WERI-Rb-1 (cell line): ENCODE measurements at regions not wholly inside any gene's neighbourhood (a gene's known extent, or its start where the extent isn't known, plus 50 kb on each side); places are given as distances from the start of the nearest gene placed in this dataset.

Experiments used
- DNase-seq: peaks from one replicate; pipeline ENCODE4 v3.0.0-alpha.2; 2020
- H3K27ac ChIP-seq: fragments of 250-450 bp; sonication (Bioruptor Pico); 2 replicates; pipeline ENCODE4 v1.5.1; 2020; ENCODE audit warnings: mild to moderate bottlenecking, moderate library complexity
- H3K27me3 ChIP-seq: fragments of 250-450 bp; sonication (Bioruptor Pico); 2 replicates; pipeline ENCODE4 v1.5.1; 2021; ENCODE audit warnings: mild to moderate bottlenecking, low read depth, moderate library complexity; ENCODE audit not compliant: insufficient read depth, severe bottlenecking
- H3K36me3 ChIP-seq: fragments of 250-450 bp; sonication (Bioruptor Pico); 2 replicates; pipeline ENCODE4 v1.5.1; 2020; ENCODE audit warnings: mild to moderate bottlenecking, moderate library complexity
- H3K4me3 ChIP-seq: 2 replicates; pipeline ENCODE4 v1.5.1; 2011; ENCODE audit warnings: low read depth, mild to moderate bottlenecking, control low read depth, low read length
- H3K9me3 ChIP-seq: fragments of 250-450 bp; sonication (Bioruptor Pico); 2 replicates; pipeline ENCODE4 v1.5.1; 2021; ENCODE audit warnings: mild to moderate bottlenecking, moderate library complexity; ENCODE audit not compliant: severe bottlenecking
- CTCF ChIP-seq: IDR thresholded peaks from 2 replicates; pipeline ENCODE4 v1.5.1; 2011; ENCODE audit warnings: low read depth, mild to moderate bottlenecking, control low read depth, inconsistent platforms, low read length

- Histone ChIP-seq H3K27ac (no peak overlapping the region), H3K27me3 (no peaks in the 10 kb centered on the region), H3K4me3 (no peak overlapping the region), H3K36me3 (no peaks in the 10 kb centered on the region), H3K9me3 (no peaks in the 10 kb centered on the region)
- DNase-seq: no peak
- no peak for TF ChIP-seq CTCF
Observed at GRCh38 chr14:28656704-28657255, 109.8 kb upstream of the FOXG1 start.

GRCh38 chr14:28661171-28661772 is 105.3 kb upstream of the FOXG1 start:
- H3K9me3 ChIP-seq: no peaks in the 10 kb centered on the region
- no peaks in the 10 kb centered on the region for H3K27me3 ChIP-seq
- H3K36me3 ChIP-seq: no peaks in the 10 kb centered on the region
- no peak overlapping the region for H3K27ac ChIP-seq
- no peak for TF ChIP-seq CTCF
- no peak overlapping the region for H3K4me3 ChIP-seq
- DNase-seq: no peak

- no peak for DNase-seq
- no peak overlapping the region for H3K27ac ChIP-seq
- H3K9me3 ChIP-seq: no peaks in the 10 kb centered on the region
- TF ChIP-seq CTCF: no peak
- no peaks in the 10 kb centered on the region for H3K36me3 ChIP-seq
- no peaks in the 10 kb centered on the region for H3K27me3 ChIP-seq
- no peak overlapping the region for H3K4me3 ChIP-seq
Observed at GRCh38 chr14:28666961-28667360, 99.6 kb upstream of the FOXG1 start.

- no peak overlapping the region for H3K27ac ChIP-seq
- H3K4me3 ChIP-seq: no peak overlapping the region
- no peak for TF ChIP-seq CTCF
- H3K27me3 ChIP-seq: no peaks in the 10 kb centered on the region
- DNase-seq: no peak
- no peaks in the 10 kb centered on the region for H3K36me3 ChIP-seq
- H3K9me3 ChIP-seq: no peaks in the 10 kb centered on the region
Observed at GRCh38 chr14:28671425-28671824, 95.2 kb upstream of the FOXG1 start.

GRCh38 chr14:28673056-28673455 is 93.5 kb upstream of the FOXG1 start:
- DNase-seq: no peak
- Histone ChIP-seq H3K27ac (no peak overlapping the region), H3K36me3 (no peaks in the 10 kb centered on the region), H3K9me3 (no peaks in the 10 kb centered on the region), H3K4me3 (no peak overlapping the region), H3K27me3 (no peaks in the 10 kb centered on the region)
- TF ChIP-seq CTCF: no peak

- H3K27ac ChIP-seq: no peak overlapping the region
- no peaks in the 10 kb centered on the region for H3K36me3 ChIP-seq
- H3K9me3 ChIP-seq: no peaks in the 10 kb centered on the region
- no peaks in the 10 kb centered on the region for H3K27me3 ChIP-seq
- DNase-seq: no peak
- no peak for TF ChIP-seq CTCF
- H3K4me3 ChIP-seq: no peak overlapping the region
Observed at GRCh38 chr14:28676479-28676878, 90.1 kb upstream of the FOXG1 start.
